Left ventricle myocardium inferior (tissue), 1 donor: ENCODE measurements at regions not wholly inside any gene's neighbourhood (a gene's known extent, or its start where the extent isn't known, plus 50 kb on each side); places are given as distances from the start of the nearest gene placed in this dataset.

Experiments
- DNase-seq: peaks from one replicate; pipeline ENCODE4 v3.0.0-alpha.2; 2020
- H3K27ac ChIP-seq: fragments of 200-600 bp; replicated peaks from 2 replicates; pipeline ENCODE4 v1.8.0; 2021
- H3K27me3 ChIP-seq: fragments of 200-600 bp; 2 replicates; pipeline ENCODE4 v1.8.0; 2021; ENCODE audit warnings: low read depth
- H3K36me3 ChIP-seq: fragments of 200-600 bp; 2 replicates; pipeline ENCODE4 v1.8.0; 2021
- H3K4me1 ChIP-seq: fragments of 200-600 bp; 2 replicates; pipeline ENCODE4 v1.8.0; 2021
- H3K4me3 ChIP-seq: fragments of 200-600 bp; 2 replicates; pipeline ENCODE4 v1.8.0; 2021; ENCODE audit warnings: mild to moderate bottlenecking, moderate library complexity
- H3K9me3 ChIP-seq: fragments of 200-600 bp; replicated peaks from 2 replicates; pipeline ENCODE4 v1.8.0; 2021
- intact Hi-C: fragments of 100-400 bp; cut with micrococcal nuclease; formaldehyde crosslinking; loops from one replicate; pipeline ENCODE4 v1.11.0; 2022
- TF ChIP-seq, protein P1 (sequence below): fragments of 200-600 bp; IDR thresholded peaks from 2 replicates; pipeline ENCODE4 v1.8.0; 2021; ENCODE audit warnings: antibody characterized with exemption, mild to moderate bottlenecking, borderline replicate concordance
- donor health status: DM: no; HTN: yes; CAD: no; lungs with severe emphysema.

DNA sequence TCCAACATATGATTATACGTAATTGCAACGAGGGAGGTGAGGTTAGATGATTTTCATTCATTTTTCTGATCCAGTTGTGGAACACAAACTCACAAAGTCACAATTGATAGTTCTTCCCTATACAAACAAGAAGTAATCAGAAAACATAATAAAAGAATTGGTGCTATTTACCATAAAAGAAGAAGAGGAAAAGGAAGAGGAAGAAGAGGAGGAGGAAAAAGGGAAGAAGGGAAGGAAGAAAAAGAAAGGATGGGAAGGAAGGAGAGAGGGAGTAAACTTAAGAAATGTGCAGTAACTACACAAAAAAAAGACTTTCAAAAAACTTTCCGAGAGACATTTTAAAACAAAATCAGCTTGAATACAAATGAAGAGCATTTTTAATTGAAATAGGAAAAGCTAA is 65.0 kb downstream of the CCDC71L start:
- H3K27me3 ChIP-seq = no peaks in the 10 kb centered on the region
- no peaks in the 10 kb centered on the region for H3K9me3 ChIP-seq
- DNase-seq = no peak
- TF ChIP-seq, protein P1, sequence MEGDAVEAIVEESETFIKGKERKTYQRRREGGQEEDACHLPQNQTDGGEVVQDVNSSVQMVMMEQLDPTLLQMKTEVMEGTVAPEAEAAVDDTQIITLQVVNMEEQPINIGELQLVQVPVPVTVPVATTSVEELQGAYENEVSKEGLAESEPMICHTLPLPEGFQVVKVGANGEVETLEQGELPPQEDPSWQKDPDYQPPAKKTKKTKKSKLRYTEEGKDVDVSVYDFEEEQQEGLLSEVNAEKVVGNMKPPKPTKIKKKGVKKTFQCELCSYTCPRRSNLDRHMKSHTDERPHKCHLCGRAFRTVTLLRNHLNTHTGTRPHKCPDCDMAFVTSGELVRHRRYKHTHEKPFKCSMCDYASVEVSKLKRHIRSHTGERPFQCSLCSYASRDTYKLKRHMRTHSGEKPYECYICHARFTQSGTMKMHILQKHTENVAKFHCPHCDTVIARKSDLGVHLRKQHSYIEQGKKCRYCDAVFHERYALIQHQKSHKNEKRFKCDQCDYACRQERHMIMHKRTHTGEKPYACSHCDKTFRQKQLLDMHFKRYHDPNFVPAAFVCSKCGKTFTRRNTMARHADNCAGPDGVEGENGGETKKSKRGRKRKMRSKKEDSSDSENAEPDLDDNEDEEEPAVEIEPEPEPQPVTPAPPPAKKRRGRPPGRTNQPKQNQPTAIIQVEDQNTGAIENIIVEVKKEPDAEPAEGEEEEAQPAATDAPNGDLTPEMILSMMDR = no peak
- intact Hi-C loops = no loop called here
- no peak overlapping the region for H3K27ac ChIP-seq
- peaks cover 11% of the 10 kb centered on the region for H3K4me1 ChIP-seq
- no peaks in the 10 kb centered on the region for H3K36me3 ChIP-seq
- H3K4me3 ChIP-seq = no peak overlapping the region

DNA sequence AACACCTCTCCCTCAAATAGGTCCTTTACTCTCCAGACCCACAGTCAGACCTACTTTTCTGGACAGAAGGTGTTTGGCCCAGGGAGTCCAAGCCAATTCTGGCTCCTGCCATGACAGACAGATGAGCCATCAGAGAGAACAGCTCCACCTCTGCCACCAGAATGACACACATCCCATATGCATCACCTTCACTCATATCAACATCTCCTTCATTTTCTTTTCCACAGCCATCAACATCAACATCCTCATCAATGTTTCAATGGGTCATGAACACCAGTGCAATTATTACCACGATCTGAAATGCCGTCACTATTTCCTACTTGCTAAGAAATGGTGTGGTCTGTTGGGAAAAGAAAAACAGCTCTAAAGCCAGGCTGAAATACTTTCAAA is 67.9 kb downstream of the CCDC71L start:
- intact Hi-C loops = no loop called here
- TF ChIP-seq, protein P1 = no peak

DNA sequence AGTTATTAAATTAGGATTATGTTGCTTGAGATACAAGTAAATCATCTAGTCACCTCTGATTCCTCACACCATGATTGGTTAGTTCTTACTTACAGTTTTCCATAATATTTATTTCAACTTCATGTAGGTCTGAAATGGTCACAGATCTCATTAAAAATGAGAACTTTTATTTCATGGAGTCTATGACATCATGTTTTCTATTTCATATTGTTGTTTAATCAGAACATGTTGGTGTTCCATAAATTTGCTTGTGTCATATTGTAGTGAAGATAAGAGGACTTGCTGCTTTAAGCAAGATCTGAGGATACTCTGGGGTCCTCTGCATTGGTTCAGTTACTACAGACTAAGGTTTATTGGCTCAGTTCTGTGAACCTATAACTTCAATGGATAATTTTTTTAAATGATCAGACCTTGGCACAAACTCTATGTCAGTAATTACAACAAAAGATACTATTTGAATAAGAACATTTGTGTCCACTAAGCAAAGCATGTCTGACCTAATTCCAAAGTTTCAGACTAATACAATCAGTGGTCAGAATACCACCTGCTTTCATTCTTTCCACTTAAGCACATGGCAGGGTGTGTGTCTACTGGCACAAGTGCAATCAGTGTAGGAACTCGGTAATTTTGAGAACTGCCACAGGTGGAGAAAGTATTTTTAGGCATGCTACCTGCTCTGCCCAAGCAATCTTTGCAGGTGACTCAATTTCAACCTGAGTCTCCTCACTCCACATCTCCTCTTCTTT is 68.5 kb downstream of the CCDC71L start:
- TF ChIP-seq, protein P1 = no peak
- intact Hi-C loops = no loop called here

More for the DNA sequence above, 67.9 kb downstream of the CCDC71L start:
- no peaks in the 10 kb centered on the region for H3K27me3 ChIP-seq
- H3K9me3 ChIP-seq = no peaks in the 10 kb centered on the region
- H3K4me1 ChIP-seq = no peaks in the 10 kb centered on the region
- H3K4me3 ChIP-seq = no peak overlapping the region
- H3K27ac ChIP-seq = no peak overlapping the region
- no peaks in the 10 kb centered on the region for H3K36me3 ChIP-seq
- no peak for DNase-seq

DNA sequence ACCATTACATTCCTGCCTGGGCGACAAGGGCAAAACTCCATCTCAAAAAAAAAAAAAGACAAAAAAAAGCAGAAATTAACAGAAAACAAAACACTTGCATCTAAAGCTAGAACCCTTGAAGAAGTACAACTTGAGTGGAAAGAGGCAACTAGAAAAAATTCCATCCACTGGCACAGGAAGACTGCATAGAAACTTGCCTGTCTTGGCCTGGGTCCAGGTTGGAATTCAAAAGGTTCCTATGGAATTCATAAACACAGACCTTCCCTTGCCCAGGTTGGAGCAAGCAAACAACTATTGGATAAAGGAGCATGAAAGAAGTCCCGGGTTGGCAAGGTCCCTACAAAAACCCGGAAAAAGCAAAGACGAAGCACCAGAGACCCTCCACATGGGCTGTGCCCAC is 69.8 kb downstream of the CCDC71L start:
- DNase-seq = no peak
- no peaks in the 10 kb centered on the region for H3K4me1 ChIP-seq
- H3K4me3 ChIP-seq = no peak overlapping the region
- H3K27ac ChIP-seq = no peak overlapping the region
- H3K9me3 ChIP-seq = no peaks in the 10 kb centered on the region
- TF ChIP-seq, protein P1 = no peak
- intact Hi-C loops = no loop called here
- no peaks in the 10 kb centered on the region for H3K27me3 ChIP-seq
- no peaks in the 10 kb centered on the region for H3K36me3 ChIP-seq

More for the DNA sequence above, 68.5 kb downstream of the CCDC71L start:
- no peaks in the 10 kb centered on the region for H3K4me1 ChIP-seq
- H3K27me3 ChIP-seq = no peaks in the 10 kb centered on the region
- H3K36me3 ChIP-seq = no peaks in the 10 kb centered on the region
- H3K27ac ChIP-seq = no peak overlapping the region
- no peak for DNase-seq
- H3K4me3 ChIP-seq = no peak overlapping the region
- H3K9me3 ChIP-seq = no peaks in the 10 kb centered on the region

DNA sequence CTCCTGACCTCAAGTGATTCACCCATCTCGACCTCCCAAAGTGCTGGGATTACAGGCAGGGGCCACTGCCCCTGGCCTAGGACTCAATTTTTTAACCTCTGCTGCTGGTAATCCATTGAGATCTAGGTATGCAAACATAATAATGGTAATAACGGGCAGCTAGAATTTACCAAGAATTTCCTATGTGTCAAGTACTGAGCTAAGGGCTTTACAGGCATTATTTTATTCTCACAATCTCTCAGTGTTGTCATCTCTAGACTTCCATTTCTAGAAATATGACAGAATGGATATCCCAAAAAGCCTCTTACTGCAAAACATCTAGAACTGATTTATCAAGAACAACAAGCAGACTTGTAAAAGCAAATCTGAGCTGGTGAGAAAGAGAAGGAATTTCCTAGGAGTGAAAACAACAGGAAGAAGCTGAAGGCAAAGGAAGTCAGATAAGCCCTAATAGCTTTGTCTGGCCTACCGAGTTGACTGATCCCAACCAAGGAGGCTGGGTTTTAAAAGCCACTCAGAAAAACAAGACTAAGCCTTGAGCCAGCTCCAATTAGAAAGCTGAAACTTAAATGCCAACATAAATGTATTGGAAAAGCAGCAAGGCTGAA is 70.6 kb downstream of the CCDC71L start:
- Histone ChIP-seq H3K27me3 (no peaks in the 10 kb centered on the region), H3K36me3 (no peaks in the 10 kb centered on the region), H3K4me3 (no peak overlapping the region), H3K27ac (no peak overlapping the region), H3K9me3 (no peaks in the 10 kb centered on the region), H3K4me1 (no peaks in the 10 kb centered on the region)
- TF ChIP-seq, protein P1 = no peak
- intact Hi-C loops = no loop called here
- DNase-seq = no peak
